HepG2 (cell line): ENCODE measurements at regions not wholly inside any gene's neighbourhood (a gene's known extent, or its start where the extent isn't known, plus 50 kb on each side); places are given as distances from the start of the nearest gene placed in this dataset.

Experiments
- ATAC-seq: fragments of 200-7000 bp; cut with Tn5 transposase; 3 replicates; pipeline ENCODE4 v1.9.1; 2020; ENCODE audit warnings: mild to moderate bottlenecking, moderate library complexity
- BruUV-seq: library from RNA; stranded (reverse); fragments of 400-500 nt; replicated peaks from 2 replicates; lab custom pipeline; 2021; lab: Mats Ljungman, UMichigan
- CTCF ChIA-PET: fragments of 300-600 bp; formaldehyde crosslinking; extraction: SDS; loops from one replicate; lab custom pipeline; 2021; ENCODE audit warnings: low total read pairs, inconsistent platforms, low intra/inter-chr PET ratio; lab: Yijun Ruan, JAX
- POLR2A ChIA-PET: fragments of 350-600 bp; sonication (Branson Sonifier 250); formaldehyde crosslinking; loops from one replicate; lab custom pipeline; 2020; ENCODE audit warnings: antibody characterized with exemption, inconsistent platforms; lab: Yijun Ruan, JAX
- DNase-seq: peaks from one replicate; pipeline ENCODE4 v3.0.0-alpha.2; 2015; ENCODE audit warnings: low spot score
- FAIRE-seq: peaks from 3 replicates; lab custom pipeline; 2011; peaks lifted over from hg19 to GRCh38; lab: Jason Lieb, UNC
- H2AFZ ChIP-seq: one replicate; pipeline ENCODE4 v1.6.1; 2011; ENCODE audit warnings: low read length, inconsistent platforms
- H3K27ac ChIP-seq: fragments of 300-600 bp; 3 replicates; pipeline ENCODE4 v1.8.0; 2011; ENCODE audit warnings: mixed run types, mild to moderate bottlenecking, mixed read lengths, low read length, inconsistent platforms; ENCODE audit not compliant: insufficient read depth; ENCODE audit errors: extremely low read length
- H3K27me3 ChIP-seq, 2 experiments: fragments of 200-600 bp in 1 of 2; 2 replicates in 1 of 2; 3 replicates in 1 of 2; pipeline versions ENCODE4 v1.6.0 to v1.8.0; 2011; ENCODE audit warnings: low read length in 2 of 2, mild to moderate bottlenecking in 2 of 2, moderate library complexity in 2 of 2, inconsistent platforms in 1 of 2; ENCODE audit not compliant: insufficient read depth in 2 of 2, control insufficient read depth in 1 of 2
- H3K36me3 ChIP-seq, 2 experiments: fragments of 200-600 bp in 1 of 2; replicated peaks in 1 of 2; 2 replicates in 1 of 2; 3 replicates in 1 of 2; pipeline versions ENCODE4 v1.5.1 to v1.8.0; 2011; ENCODE audit warnings: low read length in 2 of 2, inconsistent platforms in 1 of 2; ENCODE audit not compliant: insufficient read depth in 2 of 2, control insufficient read depth in 1 of 2
- H3K4me1 ChIP-seq: 2 replicates; pipeline ENCODE4 v1.5.1; 2012; ENCODE audit warnings: low read length, inconsistent platforms; ENCODE audit not compliant: insufficient read depth
- H3K4me2 ChIP-seq: 2 replicates; pipeline ENCODE4 v1.6.0; 2011; ENCODE audit warnings: low read depth, low read length, inconsistent platforms
- H3K4me3 ChIP-seq, 3 experiments: fragments of 200-600 bp in 1 of 3; sonication (generic), shearing (Covaris generic) in 1 of 3; replicated peaks in 1 of 3; 2 replicates each; pipeline ENCODE4 v1.5.1; 2011 to 2016; ENCODE audit warnings: low read length in 3 of 3, inconsistent platforms in 2 of 3, low read depth in 2 of 3, mild to moderate bottlenecking in 2 of 3, control low read depth in 1 of 3, mixed read lengths in 1 of 3; ENCODE audit not compliant: insufficient read depth in 1 of 3
- H3K79me2 ChIP-seq: one replicate; pipeline ENCODE4 v1.6.1; 2011; ENCODE audit warnings: low read length, inconsistent platforms; ENCODE audit not compliant: insufficient read depth
- H3K9ac ChIP-seq: 2 replicates; pipeline ENCODE4 v1.6.0; 2011; ENCODE audit warnings: mild to moderate bottlenecking, low read depth, low read length, inconsistent platforms; ENCODE audit not compliant: insufficient read depth
- H3K9me3 ChIP-seq: 2 replicates; pipeline ENCODE4 v1.5.1; 2012; ENCODE audit warnings: mild to moderate bottlenecking, low read length
- H4K20me1 ChIP-seq: 2 replicates; pipeline ENCODE4 v1.6.0; 2011; ENCODE audit warnings: inconsistent platforms, mild to moderate bottlenecking, low read length, moderate library complexity; ENCODE audit not compliant: insufficient read depth
- ARID2 ChIP-seq: sonication (generic); formaldehyde crosslinking; IDR thresholded peaks from 2 replicates; pipeline ENCODE4 v1.8.1; 2022; ENCODE audit warnings: mild to moderate bottlenecking, missing genetic modification reagents, borderline replicate concordance
- ETV5 ChIP-seq: IDR thresholded peaks from 2 replicates; pipeline ENCODE4 v1.6.1; 2018; ENCODE audit warnings: missing biosample characterization, missing genetic modification reagents, inconsistent platforms, borderline replicate concordance
- KDM2A ChIP-seq: sonication (generic); formaldehyde crosslinking; IDR thresholded peaks from 2 replicates; pipeline ENCODE4 v1.4.0; 2020; ENCODE audit warnings: low read depth, missing genetic modification reagents, borderline replicate concordance
- MAFG ChIP-seq: sonication (generic); formaldehyde crosslinking; IDR thresholded peaks from 2 replicates; pipeline ENCODE4 v1.5.1; 2020; ENCODE audit warnings: mild to moderate bottlenecking, missing genetic modification reagents
- NONO ChIP-seq, 2 experiments: fragments of 450-650 bp in 1 of 2; sonication (generic) in 1 of 2; formaldehyde crosslinking in 1 of 2; IDR thresholded peaks in 1 of 2; conservative IDR thresholded peaks in 1 of 2; 2 replicates each; pipeline versions ENCODE4 v1.6.1 to v1.8.0; 2017 to 2022; ENCODE audit warnings: mild to moderate bottlenecking in 1 of 2, missing genetic modification reagents in 1 of 2, moderate library complexity in 1 of 2
- PHF20 ChIP-seq: sonication (generic); formaldehyde crosslinking; IDR thresholded peaks from 2 replicates; pipeline ENCODE4 v1.5.0; 2020; ENCODE audit warnings: mild to moderate bottlenecking, missing genetic modification reagents
- PHF21A ChIP-seq: sonication (generic); formaldehyde crosslinking; IDR thresholded peaks from 2 replicates; pipeline ENCODE4 v1.5.0; 2020; ENCODE audit warnings: mild to moderate bottlenecking, missing genetic modification reagents
- REL ChIP-seq: sonication (generic); formaldehyde crosslinking; conservative IDR thresholded peaks from 2 replicates; pipeline ENCODE4 v1.8.0; 2022; ENCODE audit warnings: mild to moderate bottlenecking, missing genetic modification reagents, moderate library complexity
- RELA ChIP-seq: sonication (generic); formaldehyde crosslinking; IDR thresholded peaks from 2 replicates; pipeline ENCODE4 v1.4.0; 2020; ENCODE audit warnings: missing genetic modification reagents
- SALL2 ChIP-seq: sonication (generic); formaldehyde crosslinking; IDR thresholded peaks from 2 replicates; pipeline ENCODE4 v1.8.1; 2023; ENCODE audit warnings: mild to moderate bottlenecking, missing genetic modification reagents, inconsistent platforms
- ZNF12 ChIP-seq: sonication (generic); formaldehyde crosslinking; IDR thresholded peaks from 2 replicates; pipeline ENCODE4 v1.5.0; 2020; ENCODE audit warnings: missing genetic modification reagents
- ZNF563 ChIP-seq: sonication (generic); formaldehyde crosslinking; IDR thresholded peaks from 2 replicates; pipeline ENCODE4 v1.8.0; 2022; ENCODE audit warnings: mild to moderate bottlenecking, moderate library complexity, missing genetic modification reagents
- ZNF7 ChIP-seq: IDR thresholded peaks from 2 replicates; pipeline ENCODE4 v1.6.1; 2016; ENCODE audit warnings: missing biosample characterization, missing genetic modification reagents
- ZSCAN20 ChIP-seq: sonication (generic); formaldehyde crosslinking; IDR thresholded peaks from 2 replicates; pipeline ENCODE4 v1.4.0; 2020; ENCODE audit warnings: missing genetic modification reagents, mild to moderate bottlenecking, borderline replicate concordance
- WGBS: methylation state at CpG from one replicate; pipeline ENCODE4 v1.1.6; 2017; ENCODE audit warnings: low lambda C conversion rate; 5-methylcytosine and 5-hydroxymethylcytosine counted together
- in situ Hi-C: cut with HindIII; loops from 2 replicates; pipeline ENCODE4 v1.10.0; 2017; ENCODE audit warnings: low pct_unique_long_range_greater_than_20kb; ENCODE audit not compliant: extremely low pct_ligation_motif_present
- intact Hi-C: fragments of 100-400 bp; cut with micrococcal nuclease; formaldehyde crosslinking; loops from one replicate; pipeline ENCODE4 v1.10.0; 2022; ENCODE audit not compliant: unreplicated experiment
- TF ChIP-seq, protein P1 (sequence below): sonication (generic); formaldehyde crosslinking; IDR thresholded peaks from 2 replicates; pipeline ENCODE4 v1.5.0; 2020; ENCODE audit warnings: missing genetic modification reagents, mild to moderate bottlenecking, borderline replicate concordance
- TF ChIP-seq, protein P2 (sequence below): sonication (generic); formaldehyde crosslinking; IDR thresholded peaks from 2 replicates; pipeline ENCODE4 v1.5.0; 2020; ENCODE audit warnings: mild to moderate bottlenecking, low read depth, missing genetic modification reagents, borderline replicate concordance

DNA sequence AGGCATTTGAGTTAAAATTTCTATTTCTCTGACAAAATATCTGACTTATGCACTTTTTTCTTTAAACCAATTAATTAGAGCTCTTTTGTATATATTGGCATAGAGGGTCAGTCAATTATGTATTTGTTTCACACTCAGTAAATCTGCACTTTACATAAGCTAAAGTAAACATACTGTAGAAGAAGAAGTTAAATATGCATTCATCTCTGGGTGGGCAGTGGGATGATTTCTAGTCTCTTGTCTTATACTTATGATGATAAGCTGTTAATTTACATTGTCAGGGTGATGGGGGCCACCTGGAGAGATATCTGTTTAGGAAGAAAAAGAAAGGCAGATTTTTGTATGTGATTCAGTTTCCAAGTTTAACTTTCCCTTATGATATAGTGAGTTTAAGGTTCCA, 330.8 kb downstream of the IPO8 start (continued):
- no peak for TF ChIP-seq ARID2 (CRISPR knock-in tag)

GRCh38 chr12:30361145-30361544, 334.5 kb downstream of the IPO8 start:
- H3K27ac ChIP-seq: no peak overlapping the region
- intact Hi-C loops (no loop called here), in situ Hi-C loops (no loop called here)
- no peaks in the 10 kb centered on the region for H3K27me3 ChIP-seq
- POLR2A ChIA-PET: no interaction called here
- H4K20me1 ChIP-seq: no peaks in the 10 kb centered on the region
- H3K36me3 ChIP-seq: no peaks in the 10 kb centered on the region
- H3K9me3 ChIP-seq: no peaks in the 10 kb centered on the region
- no peak overlapping the region for H2AFZ ChIP-seq
- H3K79me2 ChIP-seq: no peaks in the 10 kb centered on the region
- ATAC-seq: no peak
- CTCF ChIA-PET: no interaction called here
- WGBS: 0% methylated on average over 1 of the region's 1 CpG
- H3K4me1 ChIP-seq: no peaks in the 10 kb centered on the region
- no peak overlapping the region for H3K9ac ChIP-seq
- TF ChIP-seq ETV5 (CRISPR knock-in tag) (no peak), RELA (CRISPR knock-in tag) (no peak), PHF21A (CRISPR knock-in tag) (no peak), REL (no peak), PHF20 (no peak), MAFG (CRISPR knock-in tag) (no peak), ZNF563 (CRISPR knock-in tag) (no peak), SALL2 (no peak), KDM2A (CRISPR knock-in tag) (no peak), ZNF12 (CRISPR knock-in tag) (no peak), ZNF7 (CRISPR knock-in tag) (no peak), NONO (IDR thresholded peaks at IDR 0.05) (no peak), NONO (CRISPR knock-in tag; conservative IDR thresholded peaks at IDR 0.05) (no peak), ZSCAN20 (CRISPR knock-in tag) (no peak)
- TF ChIP-seq, protein P1, sequence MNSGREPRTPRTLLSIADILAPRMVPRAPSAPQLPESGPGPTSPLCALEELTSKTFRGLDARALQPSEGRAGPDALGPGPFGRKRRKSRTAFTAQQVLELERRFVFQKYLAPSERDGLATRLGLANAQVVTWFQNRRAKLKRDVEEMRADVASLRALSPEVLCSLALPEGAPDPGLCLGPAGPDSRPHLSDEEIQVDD: no peak
- TF ChIP-seq, protein P2, sequence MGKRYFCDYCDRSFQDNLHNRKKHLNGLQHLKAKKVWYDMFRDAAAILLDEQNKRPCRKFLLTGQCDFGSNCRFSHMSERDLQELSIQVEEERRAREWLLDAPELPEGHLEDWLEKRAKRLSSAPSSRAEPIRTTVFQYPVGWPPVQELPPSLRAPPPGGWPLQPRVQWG: no peak
- TF ChIP-seq, all 625 proteins: peak for 0
- no peak overlapping the region for H3K4me3 ChIP-seq
- DNase-seq (no peak), FAIRE-seq (no peak)
- no TSS peak for BruUV-seq
- no peak overlapping the region for H3K4me2 ChIP-seq
